ENCODE measurements at regions not wholly inside any gene's neighbourhood (a gene's known extent, or its start where the extent isn't known, plus 50 kb on each side); places are given as distances from the start of the nearest gene placed in this dataset.
"Not testable (repeated sequence)": the region's sequence is repeated elsewhere in the genome, so short reads cannot be mapped to it uniquely, and the experiment has no call there.

DNA sequence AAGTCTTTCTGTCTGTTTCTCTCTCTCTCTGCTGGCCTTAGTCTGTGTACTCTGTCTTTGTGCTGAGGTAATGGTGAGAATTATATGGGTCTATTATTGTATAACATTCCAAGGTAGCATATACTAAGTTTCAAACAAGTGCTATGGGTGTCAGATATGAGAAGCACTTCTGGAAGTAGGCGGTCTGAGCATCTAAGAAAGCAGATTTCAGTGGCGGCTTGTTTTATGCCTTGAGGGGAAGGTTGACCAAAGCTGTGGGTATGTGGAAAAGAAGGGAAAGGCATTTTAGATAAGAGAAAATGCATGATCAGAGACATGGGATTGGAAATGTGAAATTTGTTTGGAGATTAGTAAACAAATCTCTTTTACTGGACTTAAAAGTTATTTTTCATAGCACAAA lies 348.5 kb downstream of the RFC3 start:
- no peak for DNase-seq (ENCODE audit: low read depth)

DNA sequence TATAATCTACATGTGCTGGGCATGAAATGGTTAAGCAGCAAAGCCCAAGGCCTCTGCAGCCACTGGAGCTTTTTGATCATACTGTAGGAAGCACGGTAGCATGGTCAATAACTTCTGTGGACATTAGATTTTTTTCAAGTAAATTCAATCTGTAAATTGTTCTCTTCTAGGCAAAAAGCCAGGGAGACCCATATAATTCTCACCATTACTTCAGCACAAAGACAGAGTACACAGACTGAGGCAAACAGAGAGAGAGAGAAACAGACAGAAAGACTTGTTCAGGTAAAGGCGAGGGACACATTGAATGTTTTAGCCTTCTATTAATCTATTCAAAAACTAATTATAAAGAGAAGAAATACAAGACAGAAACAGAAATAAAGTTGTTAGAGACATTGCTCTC lies 349.4 kb downstream of the RFC3 start:
- DNase-seq (ENCODE audit: low read depth): no peak

DNA sequence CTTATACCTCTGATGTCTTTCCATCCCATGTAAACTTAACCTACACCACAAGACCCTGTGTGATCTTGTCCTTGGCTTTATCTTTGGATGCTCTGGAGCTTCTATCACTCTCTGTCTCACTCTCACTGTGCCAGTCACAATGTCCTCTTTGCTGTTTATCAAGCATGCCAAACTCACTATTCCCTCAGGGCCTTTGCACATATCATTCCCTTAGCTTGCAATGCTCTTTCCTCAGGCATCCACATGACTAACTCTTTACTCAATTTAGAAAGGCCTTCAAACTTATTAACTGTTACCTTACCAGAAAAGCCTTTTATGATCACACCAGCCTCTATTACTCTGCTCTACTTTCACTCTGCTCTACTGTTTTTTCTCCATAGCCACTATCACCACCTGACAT lies 354.1 kb downstream of the RFC3 start:
- DNase-seq (ENCODE audit: low read depth): peak; percentile 20

DNA sequence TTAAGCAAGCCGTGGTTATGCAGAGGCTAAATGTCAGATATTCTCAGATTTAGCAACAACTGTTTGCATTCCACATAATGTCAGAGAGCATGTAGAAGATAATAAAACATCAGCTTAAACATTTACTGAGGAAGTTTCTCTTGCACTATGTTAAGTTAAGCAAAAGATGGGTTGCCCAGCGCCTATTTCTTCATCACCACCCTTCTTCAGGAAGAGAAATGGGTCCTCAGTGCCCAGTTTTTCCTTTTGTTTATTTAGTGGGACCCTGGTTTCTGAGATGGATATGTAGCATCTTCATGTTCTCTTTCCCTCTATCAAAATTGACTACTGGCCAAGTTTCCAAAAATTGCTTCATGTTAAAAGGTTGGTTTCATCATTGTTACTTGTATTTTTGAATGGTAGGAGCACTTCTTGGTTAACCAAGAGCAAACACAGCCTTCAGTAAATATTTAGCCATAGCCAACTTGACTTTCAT lies 356.8 kb downstream of the RFC3 start:
- peak; percentile 88 for DNase-seq (ENCODE audit: low read depth)

DNA sequence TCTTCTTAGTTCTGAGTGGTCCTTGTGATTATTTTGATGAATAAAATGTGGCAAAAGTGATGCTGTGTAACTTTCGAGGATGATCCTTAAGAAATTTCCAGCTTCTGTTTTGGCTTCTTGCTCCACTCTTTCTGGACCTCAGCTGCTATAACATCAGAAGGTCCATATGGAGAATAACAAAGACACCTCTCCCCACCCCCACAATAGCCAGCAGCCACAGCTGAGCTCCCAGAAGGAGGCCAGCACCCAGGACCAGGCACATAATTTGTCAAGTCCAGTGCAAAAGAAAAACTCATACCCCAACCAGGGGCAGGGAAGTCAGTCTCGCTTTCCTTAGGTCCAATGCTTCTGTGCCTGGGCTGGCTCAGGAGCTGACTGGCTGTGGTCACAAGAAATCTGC lies 357.6 kb downstream of the RFC3 start:
- no peak for DNase-seq (ENCODE audit: low read depth)

DNA sequence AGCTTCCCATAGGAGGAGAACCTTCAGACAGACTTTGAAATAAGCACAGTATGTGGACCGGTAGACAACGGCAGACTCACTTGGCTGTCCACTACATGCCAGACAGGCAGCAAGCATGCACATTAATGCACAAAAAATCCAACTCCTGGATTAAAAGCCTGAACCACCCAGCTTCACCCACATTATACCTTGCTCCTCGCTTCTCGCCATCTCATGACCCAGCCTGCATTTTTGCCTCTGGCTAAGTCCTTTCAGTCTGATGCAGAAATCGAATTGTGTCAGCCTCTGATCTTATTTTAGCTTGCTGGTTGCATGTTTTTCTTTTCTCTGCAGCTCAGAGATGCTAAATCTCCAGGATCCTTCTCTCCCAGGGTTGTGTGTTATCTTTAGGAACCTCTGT lies 358.7 kb downstream of the RFC3 start:
- no peak for DNase-seq (ENCODE audit: low read depth)

DNA sequence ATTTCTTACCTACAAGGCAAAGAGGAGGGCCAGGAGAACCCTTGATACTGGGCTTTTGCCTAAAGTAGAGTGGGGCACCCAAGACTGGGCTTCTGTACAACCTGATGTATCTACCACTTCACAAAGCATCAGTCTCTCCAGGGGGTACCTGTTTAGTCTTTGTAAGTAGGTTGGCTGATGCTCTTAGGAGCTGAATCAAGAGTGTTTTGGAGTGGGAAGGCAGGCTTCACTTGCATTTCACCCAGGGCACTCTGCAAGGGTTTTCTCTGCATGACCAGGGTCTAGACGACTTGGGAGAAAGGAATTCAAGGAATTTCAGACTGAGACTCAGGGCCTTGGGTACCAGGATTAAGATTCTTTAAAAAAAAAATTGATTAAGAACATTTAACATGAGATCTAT lies 361.5 kb downstream of the RFC3 start:
- DNase-seq (ENCODE audit: low read depth): peak; percentile 34

DNA sequence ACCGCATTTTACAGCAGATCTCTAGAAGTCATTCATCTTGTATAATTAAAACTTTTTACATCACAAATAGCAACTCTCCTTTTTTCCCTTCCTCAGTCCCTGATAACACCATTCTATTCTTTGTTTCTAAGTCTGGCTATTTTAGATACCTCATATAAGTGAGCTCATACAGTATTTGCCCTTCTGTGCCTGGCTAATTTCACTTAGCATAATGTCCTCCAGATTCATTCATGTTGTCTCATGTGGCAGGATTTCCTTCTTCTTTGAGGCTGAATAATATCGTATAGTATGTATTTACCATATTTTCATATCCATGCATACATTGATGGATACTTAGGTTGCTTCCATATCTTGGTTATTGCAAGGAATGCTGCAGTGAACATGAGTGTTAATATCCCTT lies 362.0 kb downstream of the RFC3 start:
- DNase-seq (ENCODE audit: low read depth): no peak

DNA sequence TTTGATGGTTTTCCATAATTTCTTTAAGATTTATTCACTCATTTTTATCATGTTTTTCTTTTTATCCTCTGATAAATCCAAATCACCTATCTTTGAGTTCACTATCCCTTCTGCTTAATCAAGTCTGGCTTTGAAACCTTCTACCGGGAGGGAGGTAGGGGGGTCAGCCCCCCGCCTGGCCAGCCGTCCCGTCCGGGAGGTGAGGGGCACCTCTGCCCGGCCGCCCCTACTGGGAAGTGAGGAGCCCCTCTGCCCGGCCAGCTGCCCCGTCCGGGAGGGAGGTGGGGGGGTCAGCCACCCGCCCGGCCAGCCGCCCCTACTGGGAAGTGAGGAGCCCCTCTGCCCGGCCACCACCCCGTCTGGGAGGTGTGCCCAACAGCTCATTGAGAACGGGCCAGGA lies 363.3 kb downstream of the RFC3 start:
- DNase-seq (ENCODE audit: low read depth): not testable (repeated sequence)

DNA sequence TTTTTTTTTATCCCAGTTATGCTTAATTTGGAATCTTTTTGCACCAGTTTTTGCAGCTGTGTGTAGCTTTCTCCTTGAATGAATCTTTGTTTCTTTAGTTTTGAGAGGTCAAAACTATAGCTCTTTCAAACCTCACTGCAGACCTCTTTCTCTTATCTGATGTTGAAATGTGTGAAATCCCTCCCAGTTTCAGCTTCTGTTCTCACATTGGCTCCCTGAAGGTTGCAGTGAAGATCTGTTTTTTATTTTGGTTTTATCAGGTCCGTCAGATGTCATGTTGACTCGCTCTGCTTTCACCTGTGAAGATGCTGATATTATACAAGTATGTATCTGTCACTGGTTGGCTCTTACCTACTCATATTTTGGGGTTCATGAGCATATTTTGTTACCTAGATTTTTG lies 372.0 kb downstream of the RFC3 start:
- no peak for DNase-seq (ENCODE audit: low read depth)

DNA sequence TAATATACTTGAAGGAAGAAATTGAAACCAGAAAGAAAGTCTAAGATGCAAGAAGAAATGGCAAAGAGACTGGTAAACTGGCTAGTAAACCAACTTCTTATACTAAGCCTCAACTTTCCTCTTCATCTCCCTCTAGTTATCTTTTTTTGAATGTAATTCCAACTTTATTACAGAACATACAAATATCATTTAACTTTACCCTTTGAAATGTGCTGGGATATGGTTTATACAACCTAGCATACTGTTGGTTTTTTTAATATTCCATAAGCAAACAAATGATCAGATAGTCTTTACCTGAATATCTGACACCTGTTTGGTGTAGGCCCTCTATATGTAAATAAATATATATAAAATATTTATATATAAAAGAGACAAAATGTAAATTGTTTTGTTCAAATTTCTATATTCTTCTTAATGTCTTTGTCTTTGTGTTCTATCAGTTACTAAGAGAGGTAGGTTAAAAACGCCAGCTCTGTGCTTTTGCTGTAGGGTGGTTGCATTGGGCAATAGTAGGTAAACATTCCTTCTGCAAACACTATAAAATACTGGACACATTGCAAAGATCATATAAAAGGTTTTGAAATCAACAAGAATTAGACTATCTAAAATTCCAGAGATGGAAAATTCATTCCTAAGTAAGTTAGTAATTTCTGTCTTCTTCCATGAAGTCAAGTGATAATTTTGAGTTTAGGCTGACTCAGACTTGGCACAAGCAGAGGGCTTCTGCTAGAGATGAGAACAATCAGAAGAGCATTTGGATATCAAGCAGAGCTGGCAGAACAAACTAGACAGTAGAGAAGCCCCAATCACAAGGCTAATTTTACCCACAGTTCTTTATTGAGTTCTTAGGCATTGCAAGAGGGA lies 383.3 kb downstream of the RFC3 start:
- peak; percentile 82 for DNase-seq (ENCODE audit: low read depth)

DNA sequence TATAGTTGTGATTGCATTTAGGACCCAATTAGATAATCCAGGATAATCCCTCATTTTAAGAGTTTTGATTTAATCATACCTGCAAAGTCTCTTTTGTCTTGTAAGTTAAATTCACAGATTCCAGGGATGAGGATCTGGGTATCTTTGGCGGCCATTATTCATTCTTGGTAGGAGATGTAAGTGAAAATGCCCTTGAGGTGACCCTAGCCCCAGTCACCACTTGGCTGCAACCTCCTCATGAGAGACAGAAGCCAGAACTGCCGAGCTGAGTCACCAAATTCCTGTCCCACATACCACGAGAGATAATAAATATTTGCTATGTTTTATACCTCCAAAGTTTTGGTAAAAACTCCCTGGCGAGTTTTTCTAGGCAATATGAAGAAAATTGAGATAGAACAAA lies 389.4 kb downstream of the RFC3 start:
- DNase-seq (ENCODE audit: low read depth): peak; percentile 94

DNA sequence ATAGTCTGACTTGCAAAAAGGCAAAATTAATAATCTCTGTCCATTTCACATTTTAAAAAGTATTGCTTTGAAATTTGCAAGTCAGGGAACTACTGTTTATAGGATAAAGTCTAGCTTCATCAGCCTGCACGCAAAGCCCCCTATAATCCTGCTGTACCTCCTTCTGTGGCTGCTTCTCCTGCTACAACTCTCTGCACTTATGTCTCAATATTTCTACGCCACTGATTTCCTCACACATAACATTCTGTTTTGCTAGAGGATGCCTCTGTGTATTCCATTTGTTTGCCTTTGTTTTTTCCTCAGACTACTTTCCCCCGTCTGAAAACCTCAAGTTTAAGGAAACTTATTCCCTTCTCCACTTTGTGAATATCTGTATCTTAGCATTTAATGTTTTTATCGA lies 389.9 kb downstream of the RFC3 start:
- peak; percentile 71 for DNase-seq (ENCODE audit: low read depth)

DNA sequence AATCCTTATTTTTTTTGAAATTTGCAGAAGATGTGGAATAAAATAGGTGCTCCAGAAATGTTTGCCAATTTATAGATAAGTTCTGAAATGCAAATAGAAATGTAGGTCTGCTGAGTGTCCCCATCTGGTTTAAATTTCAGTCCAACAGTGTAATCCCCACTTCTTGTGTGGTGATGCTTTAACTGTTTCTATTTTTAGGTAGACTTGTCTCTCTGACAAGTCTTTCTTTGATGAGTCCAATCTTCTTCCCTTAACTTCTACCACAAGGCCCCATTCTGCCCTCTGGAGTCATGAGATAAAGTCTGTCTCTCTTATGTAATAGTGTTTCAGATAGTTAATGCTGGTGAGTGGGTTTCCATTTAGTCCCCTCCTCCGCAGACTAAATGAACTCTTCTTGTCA lies 390.4 kb downstream of the RFC3 start:
- peak; percentile 60 for DNase-seq (ENCODE audit: low read depth)

DNA sequence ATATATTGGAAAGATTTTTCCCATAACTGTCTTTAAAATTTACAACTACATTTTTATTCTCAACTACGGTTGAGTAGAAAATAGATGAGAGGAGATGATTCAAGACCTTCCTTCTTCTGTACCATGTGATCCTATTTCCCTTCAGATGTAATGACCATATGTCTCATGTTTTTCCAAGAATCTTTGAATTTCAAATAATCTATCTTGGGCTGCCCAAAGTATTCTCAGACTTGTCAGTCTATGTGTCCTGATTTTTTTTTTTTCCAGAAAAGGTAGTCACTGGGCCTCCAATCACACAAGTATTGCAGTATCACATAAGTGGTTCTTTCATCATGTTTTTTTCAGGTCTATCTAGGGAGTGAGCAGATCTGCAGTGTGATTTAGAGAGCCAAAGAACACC lies 392.4 kb downstream of the RFC3 start:
- DNase-seq (ENCODE audit: low read depth): no peak

DNA sequence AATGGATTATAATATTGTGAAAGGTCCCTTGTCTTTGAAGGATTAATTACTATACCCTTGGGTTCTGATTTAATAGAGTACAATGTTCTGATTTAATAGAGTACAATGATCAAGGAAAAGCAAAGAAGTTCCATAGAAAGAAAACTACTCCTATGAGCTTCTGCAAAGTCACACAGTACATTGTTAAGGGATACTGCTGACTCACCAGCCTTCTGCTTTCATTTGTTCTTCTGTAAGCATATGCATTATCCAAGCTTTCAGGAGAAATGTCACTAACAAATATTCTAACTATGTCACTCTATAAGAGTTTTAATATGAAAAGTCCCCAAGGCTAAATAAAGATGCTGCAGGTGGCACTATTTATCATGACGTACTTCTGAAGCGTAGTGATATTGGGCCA lies 396.7 kb downstream of the RFC3 start:
- peak; percentile 52 for DNase-seq (ENCODE audit: low read depth)

DNA sequence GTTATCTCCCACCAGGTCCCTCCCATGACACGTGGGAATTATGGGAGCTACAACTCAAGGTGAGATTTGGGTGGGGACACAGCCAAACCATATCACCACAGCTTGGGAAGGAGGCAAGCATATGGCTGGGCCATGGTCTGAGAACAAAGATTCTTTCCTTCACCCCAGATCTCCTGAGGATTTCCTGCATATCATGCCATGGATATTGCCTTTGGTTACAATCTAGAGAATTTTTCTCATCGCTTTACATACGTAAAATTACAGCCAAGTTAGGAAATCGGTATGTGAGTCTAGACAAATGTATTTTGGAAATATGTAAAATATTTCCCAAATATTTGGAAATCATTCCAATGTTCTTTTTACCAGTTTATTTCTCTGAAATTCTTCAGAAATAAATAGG lies 398.3 kb downstream of the RFC3 start:
- DNase-seq (ENCODE audit: low read depth): no peak

DNA sequence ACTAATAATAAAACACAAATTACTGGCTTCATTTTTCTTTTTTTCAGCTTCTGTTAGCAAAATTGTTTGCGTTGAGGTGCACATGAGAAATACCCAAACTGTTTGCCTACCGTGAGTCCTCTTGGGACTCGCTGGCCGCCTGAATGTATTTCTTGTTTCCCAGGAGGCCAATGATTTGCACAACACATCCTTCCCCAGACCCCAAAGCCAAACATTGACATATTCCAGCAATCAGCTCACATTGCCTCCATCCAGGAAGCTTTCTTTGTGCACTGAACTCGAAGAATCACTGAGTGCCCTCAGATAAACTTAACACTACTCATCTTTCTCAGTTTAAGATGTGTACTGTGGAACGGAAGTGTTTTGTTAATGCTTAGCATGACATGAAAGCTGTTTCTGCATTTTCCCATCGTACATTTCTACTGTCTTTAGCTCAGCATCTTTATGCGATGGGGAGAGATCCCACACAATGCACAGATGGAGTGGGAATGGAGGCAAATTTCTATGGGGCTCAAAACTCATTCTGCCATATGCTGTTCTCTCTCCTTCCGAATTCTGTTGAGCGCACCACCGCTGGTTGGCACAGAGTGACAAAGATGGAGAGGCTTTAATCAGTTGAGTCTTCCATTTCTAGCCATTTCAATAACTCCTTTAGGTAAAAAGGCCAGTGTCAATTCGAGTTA lies 399.5 kb downstream of the RFC3 start:
- no peak for DNase-seq (ENCODE audit: low read depth)

DNA sequence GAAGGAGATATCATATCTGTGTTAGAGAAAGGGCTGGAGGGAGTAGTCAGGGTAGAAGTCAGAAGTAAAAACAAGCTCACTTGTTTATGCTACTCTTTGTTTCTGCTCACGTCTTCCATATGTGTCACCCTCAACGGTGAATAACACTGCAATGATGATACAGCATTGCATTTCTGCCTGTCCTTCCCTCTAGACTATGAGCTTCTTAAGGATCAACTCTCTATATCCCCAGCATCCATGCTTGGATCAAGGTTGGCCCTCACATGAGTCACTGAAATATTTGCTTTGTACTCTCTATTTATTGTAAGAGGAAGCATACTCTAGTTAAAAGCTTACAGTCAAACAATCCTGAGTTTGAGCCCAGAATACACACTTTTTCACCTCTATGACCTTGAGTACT lies 406.0 kb downstream of the RFC3 start:
- peak; percentile 20 for DNase-seq (ENCODE audit: low read depth)

DNA sequence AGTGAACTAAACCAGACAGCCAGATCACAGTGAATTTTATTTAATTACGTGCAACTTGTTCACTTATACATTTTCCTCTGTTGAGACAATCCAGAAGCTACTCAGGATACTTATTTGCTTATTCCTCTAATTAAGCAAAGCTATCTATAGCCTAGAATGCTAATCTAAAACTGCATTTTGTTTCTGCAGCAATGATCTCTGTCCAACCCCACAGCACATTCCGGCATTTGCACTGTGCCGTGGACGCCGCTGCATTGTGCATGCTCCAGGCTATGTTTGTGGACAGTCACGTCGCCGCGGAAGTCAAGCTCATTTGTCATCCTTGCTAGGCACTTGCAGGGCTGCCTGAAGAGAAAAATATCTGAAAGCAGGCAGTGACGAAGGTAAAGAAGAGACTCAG lies 406.9 kb downstream of the RFC3 start:
- DNase-seq (ENCODE audit: low read depth): no peak

DNA sequence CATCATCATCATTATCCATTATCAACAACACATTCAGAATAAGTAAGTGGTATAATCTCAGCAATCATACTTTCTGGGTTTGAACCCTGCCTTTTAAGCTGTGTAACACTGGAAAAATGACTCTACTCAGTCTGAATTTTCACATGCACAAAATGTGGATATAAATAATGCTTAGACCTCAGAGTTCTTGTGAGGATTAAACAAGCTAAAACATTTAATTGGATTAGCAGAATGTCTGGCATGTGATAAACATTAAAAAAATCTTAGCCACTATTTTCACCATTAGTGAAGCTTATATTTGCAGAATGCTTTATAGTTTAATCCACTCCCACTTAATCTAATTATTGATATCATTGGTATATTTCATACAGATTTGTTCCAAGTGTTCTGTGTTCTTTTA lies 412.3 kb downstream of the RFC3 start:
- DNase-seq (ENCODE audit: low read depth): no peak

DNA sequence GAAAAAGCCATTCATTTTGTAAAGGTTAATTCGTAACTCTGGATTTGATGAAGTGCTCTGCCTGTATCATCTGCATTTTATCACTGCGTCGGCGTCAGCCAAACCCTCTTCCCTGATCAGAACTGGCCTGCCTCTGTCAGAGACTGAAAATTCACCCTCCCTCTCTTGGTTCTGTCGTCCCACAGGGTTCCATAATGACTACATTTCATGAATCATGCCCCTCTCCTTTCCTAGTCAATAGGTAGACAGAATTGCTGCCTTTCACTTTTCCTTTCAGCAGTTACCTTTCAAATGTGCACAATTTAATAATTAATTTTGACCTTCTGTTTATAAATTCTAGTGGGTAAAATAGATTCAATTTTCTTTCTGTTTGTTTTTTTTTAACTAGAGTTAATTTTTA lies 423.4 kb downstream of the RFC3 start:
- no peak for DNase-seq (ENCODE audit: low read depth)

DNA sequence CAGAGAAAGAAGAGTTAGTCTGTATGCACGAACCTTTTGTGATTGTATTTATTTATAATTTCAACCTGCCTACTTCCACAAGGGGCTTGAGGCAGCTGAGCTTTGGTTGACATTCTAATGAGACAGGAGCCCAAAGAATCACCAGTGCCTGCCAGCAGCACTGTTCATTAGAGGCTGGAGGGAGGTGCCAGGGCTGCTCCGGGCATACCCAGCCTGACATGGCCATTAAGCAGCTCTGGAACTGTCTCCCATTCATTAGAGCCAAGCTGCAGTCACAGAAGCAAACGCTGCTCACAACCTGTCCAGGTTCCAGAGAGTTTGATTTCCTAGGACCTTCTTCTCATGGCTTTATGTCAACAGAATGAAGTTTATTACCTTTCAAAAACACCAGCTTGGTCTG lies 425.5 kb downstream of the RFC3 start:
- DNase-seq (ENCODE audit: low read depth): no peak

DNA sequence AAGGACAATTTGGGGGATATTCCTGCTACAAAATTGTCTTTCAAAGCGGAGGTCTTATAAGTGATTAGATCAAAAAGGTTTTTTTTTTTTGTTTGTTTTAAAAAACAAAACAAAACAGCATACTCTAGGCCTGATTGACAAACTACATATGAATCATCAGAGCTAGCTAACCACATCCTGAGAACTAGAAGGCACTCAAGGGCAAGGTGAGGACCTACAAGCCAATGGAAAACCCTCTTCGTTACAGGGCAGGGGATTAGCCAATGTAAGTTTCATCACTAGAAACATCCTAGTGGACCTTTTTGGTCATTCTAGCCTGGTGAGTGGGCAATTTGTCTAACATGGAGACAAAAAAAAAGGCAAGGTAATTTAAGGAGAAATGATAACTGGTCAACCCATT lies 428.6 kb downstream of the RFC3 start:
- peak; percentile 77 for DNase-seq (ENCODE audit: low read depth)
